Omental fat pad (tissue), 1 donor: ENCODE measurements at regions not wholly inside any gene's neighbourhood (a gene's known extent, or its start where the extent isn't known, plus 50 kb on each side); places are given as distances from the start of the nearest gene placed in this dataset.
"Not testable (repeated sequence)": the region's sequence is repeated elsewhere in the genome, so short reads cannot be mapped to it uniquely, and the experiment has no call there.

Source experiments
- ATAC-seq: fragments of 150-250 bp; one replicate; pipeline ENCODE4 v1.9.1; 2016; ENCODE audit warnings: mild to moderate bottlenecking, moderate library complexity; ENCODE audit not compliant: low FRiP score
- DNase-seq: peaks from one replicate; pipeline ENCODE4 v3.0.0-alpha.2; 2019; ENCODE audit warnings: low spot score

GRCh38 chr15:20192982-20193929, 348.3 kb downstream of the GOLGA6L6 start:
- not testable (repeated sequence) for DNase-seq
- ATAC-seq, result peak; percentile 78

- not testable (repeated sequence) for DNase-seq, ATAC-seq
Measured at GRCh38 chr15:20191508-20192125, 350.0 kb downstream of the GOLGA6L6 start.

- not testable (repeated sequence) for ATAC-seq, DNase-seq
Measured at GRCh38 chr15:20188611-20189010, 353.0 kb downstream of the GOLGA6L6 start.

- ATAC-seq, DNase-seq: not testable (repeated sequence)
Measured at GRCh38 chr15:20187370-20188355, 353.9 kb downstream of the GOLGA6L6 start.

GRCh38 chr15:20184879-20185278, 356.7 kb downstream of the GOLGA6L6 start:
- not testable (repeated sequence) for DNase-seq

GRCh38 chr15:20168221-20168620, 373.4 kb downstream of the GOLGA6L6 start:
- not testable (repeated sequence) for DNase-seq, ATAC-seq

More at GRCh38 chr15:20184879-20185278, 356.7 kb downstream of the GOLGA6L6 start:
- ATAC-seq, result not testable (repeated sequence)

GRCh38 chr15:20153528-20153927, 388.1 kb downstream of the GOLGA6L6 start:
- not testable (repeated sequence) for DNase-seq, ATAC-seq

GRCh38 chr15:20148679-20149078, 392.9 kb downstream of the GOLGA6L6 start:
- not testable (repeated sequence) for DNase-seq, ATAC-seq

- DNase-seq, ATAC-seq: not testable (repeated sequence)
Measured at GRCh38 chr15:20148008-20148407, 393.6 kb downstream of the GOLGA6L6 start.

GRCh38 chr15:20144333-20145036, 397.1 kb downstream of the GOLGA6L6 start:
- DNase-seq, ATAC-seq: not testable (repeated sequence)

- ATAC-seq, DNase-seq: not testable (repeated sequence)
Measured at GRCh38 chr15:20142906-20143305, 398.7 kb downstream of the GOLGA6L6 start.

- not testable (repeated sequence) for DNase-seq, ATAC-seq
Measured at GRCh38 chr15:20142410-20142809, 399.2 kb downstream of the GOLGA6L6 start.

GRCh38 chr15:20124668-20125067, 416.9 kb downstream of the GOLGA6L6 start:
- not testable (repeated sequence) for ATAC-seq

More at GRCh38 chr15:20124668-20125067, 416.9 kb downstream of the GOLGA6L6 start:
- not testable (repeated sequence) for DNase-seq
